ENCODE measurements at regions not wholly inside any gene's neighbourhood (a gene's known extent, or its start where the extent isn't known, plus 50 kb on each side); places are given as distances from the start of the nearest gene placed in this dataset.

DNA sequence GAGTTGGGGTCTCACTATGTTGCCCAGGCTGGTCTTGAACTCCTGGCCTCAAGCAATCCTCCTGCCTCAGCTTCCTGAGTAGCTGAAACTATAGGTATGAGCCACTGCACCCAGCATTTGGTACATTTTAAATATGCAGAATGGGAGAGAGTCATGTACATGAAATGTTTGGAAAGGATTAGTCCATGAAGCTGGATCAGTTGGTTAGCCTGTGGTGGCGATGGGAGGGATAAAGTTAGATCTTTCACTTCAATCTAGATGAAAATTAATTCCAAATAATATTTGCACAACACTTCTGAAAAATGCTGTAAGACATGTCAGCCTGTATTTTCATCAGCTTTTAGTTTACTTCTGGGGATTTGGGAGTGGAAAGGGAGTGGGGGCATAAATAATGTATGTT, 188.9 kb downstream of the HUNK start:
- H3K27me3 ChIP-seq (ENCODE audit: control insufficient read depth in 2 of 2, insufficient read depth in 2 of 2, low read length in 2 of 2): peaks cover 2 to 12% of the 10 kb centered on the region in 2 experiments; a peak in 1 of 5 replicates
- no peaks in the 10 kb centered on the region for H3K36me3 ChIP-seq (ENCODE audit: control insufficient read depth, insufficient read depth, low read length)
- no peak overlapping the region for H3K4me2 ChIP-seq (ENCODE audit: insufficient read depth, low read length)
- no peaks in the 10 kb centered on the region for H3K9me3 ChIP-seq (replicated peaks; ENCODE audit: control insufficient read depth, insufficient read depth, low read depth, low read length)
- no peak for FAIRE-seq
- no peak overlapping the region for H3K4me3 ChIP-seq
- no peaks in the 10 kb centered on the region for H3K79me2 ChIP-seq (ENCODE audit: control insufficient read depth, insufficient read depth, low read length)
- no peak overlapping the region for H3K9ac ChIP-seq (ENCODE audit: insufficient read depth in 1 of 2, low read depth in 2 of 2, low read length in 2 of 2)
- BruUV-seq (replicated peaks): no TSS peak
- no peak overlapping the region for H3K27ac ChIP-seq (ENCODE audit: extremely low read depth, low read depth, low read length)
- H2AFZ ChIP-seq (ENCODE audit: low read depth, low read length): no peak overlapping the region
- ChIA-PET CTCF (ENCODE audit: low intra/inter-chr PET ratio) (no interaction called here), POLR2A (interaction anchor here (1.1 kb wide), 1 partner anchor 20 kb away, joined by 3 read pairs; no protein-coding TSS in a partner anchor)
- 0% methylated on average over 1 of the region's 1 CpG for WGBS (ENCODE audit: insufficient coverage, low coverage, missing lambda C conversion rate)
- H3K4me1 ChIP-seq (replicated peaks in 1 of 2; ENCODE audit: control insufficient read depth in 2 of 2, insufficient read depth in 2 of 2, low read length in 2 of 2): 0 out of 5 replicates have a peak, but pooled peaks cover 0 to 3% of the 10 kb centered on the region in 2 experiments
- in situ Hi-C loops (cut with MboI) (no loop called here), intact Hi-C loops (cut with micrococcal nuclease) (no loop called here)
- ATAC-seq: no peak
- no peaks in the 10 kb centered on the region for H3K9me1 ChIP-seq (ENCODE audit: control insufficient read depth, insufficient read depth, low read length)
- no peaks in the 10 kb centered on the region for H4K20me1 ChIP-seq (replicated peaks; ENCODE audit: control insufficient read depth, insufficient read depth, low read length)
- no peak for DNase-seq (ENCODE audit: extremely low read depth in 1 of 4, low spot score in 3 of 4)
- TF ChIP-seq ZNF584 (CRISPR knock-in tag; IDR thresholded peaks at IDR 0.05; ENCODE audit: low read depth) (no peak), STAG1 (CRISPR knock-in tag; IDR thresholded peaks at IDR 0.05; ENCODE audit: borderline replicate concordance) (no peak), SMAD4 (CRISPR knock-in tag; conservative IDR thresholded peaks at IDR 0.05) (no peak), NEUROD1 (IDR thresholded peaks at IDR 0.05; ENCODE audit: borderline replicate concordance, low read depth, low read length, partially characterized antibody) (no peak), BDP1 (IDR thresholded peaks at IDR 0.05; ENCODE audit: insufficient read depth, insufficient read length) (no peak), MIER1 (IDR thresholded peaks at IDR 0.05; ENCODE audit: low read depth) (no peak), ELF4 (CRISPR knock-in tag; IDR thresholded peaks at IDR 0.05) (no peak), XRCC4 (IDR thresholded peaks at IDR 0.05; ENCODE audit: extremely low read depth, insufficient read depth, insufficient read length) (no peak)
- TF ChIP-seq, protein P1, sequence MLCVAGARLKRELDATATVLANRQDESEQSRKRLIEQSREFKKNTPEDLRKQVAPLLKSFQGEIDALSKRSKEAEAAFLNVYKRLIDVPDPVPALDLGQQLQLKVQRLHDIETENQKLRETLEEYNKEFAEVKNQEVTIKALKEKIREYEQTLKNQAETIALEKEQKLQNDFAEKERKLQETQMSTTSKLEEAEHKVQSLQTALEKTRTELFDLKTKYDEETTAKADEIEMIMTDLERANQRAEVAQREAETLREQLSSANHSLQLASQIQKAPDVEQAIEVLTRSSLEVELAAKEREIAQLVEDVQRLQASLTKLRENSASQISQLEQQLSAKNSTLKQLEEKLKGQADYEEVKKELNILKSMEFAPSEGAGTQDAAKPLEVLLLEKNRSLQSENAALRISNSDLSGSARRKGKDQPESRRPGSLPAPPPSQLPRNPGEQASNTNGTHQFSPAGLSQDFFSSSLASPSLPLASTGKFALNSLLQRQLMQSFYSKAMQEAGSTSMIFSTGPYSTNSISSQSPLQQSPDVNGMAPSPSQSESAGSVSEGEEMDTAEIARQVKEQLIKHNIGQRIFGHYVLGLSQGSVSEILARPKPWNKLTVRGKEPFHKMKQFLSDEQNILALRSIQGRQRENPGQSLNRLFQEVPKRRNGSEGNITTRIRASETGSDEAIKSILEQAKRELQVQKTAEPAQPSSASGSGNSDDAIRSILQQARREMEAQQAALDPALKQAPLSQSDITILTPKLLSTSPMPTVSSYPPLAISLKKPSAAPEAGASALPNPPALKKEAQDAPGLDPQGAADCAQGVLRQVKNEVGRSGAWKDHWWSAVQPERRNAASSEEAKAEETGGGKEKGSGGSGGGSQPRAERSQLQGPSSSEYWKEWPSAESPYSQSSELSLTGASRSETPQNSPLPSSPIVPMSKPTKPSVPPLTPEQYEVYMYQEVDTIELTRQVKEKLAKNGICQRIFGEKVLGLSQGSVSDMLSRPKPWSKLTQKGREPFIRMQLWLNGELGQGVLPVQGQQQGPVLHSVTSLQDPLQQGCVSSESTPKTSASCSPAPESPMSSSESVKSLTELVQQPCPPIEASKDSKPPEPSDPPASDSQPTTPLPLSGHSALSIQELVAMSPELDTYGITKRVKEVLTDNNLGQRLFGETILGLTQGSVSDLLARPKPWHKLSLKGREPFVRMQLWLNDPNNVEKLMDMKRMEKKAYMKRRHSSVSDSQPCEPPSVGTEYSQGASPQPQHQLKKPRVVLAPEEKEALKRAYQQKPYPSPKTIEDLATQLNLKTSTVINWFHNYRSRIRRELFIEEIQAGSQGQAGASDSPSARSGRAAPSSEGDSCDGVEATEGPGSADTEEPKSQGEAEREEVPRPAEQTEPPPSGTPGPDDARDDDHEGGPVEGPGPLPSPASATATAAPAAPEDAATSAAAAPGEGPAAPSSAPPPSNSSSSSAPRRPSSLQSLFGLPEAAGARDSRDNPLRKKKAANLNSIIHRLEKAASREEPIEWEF (CRISPR knock-in tag; IDR thresholded peaks at IDR 0.05): no peak
- TF ChIP-seq, protein P2, sequence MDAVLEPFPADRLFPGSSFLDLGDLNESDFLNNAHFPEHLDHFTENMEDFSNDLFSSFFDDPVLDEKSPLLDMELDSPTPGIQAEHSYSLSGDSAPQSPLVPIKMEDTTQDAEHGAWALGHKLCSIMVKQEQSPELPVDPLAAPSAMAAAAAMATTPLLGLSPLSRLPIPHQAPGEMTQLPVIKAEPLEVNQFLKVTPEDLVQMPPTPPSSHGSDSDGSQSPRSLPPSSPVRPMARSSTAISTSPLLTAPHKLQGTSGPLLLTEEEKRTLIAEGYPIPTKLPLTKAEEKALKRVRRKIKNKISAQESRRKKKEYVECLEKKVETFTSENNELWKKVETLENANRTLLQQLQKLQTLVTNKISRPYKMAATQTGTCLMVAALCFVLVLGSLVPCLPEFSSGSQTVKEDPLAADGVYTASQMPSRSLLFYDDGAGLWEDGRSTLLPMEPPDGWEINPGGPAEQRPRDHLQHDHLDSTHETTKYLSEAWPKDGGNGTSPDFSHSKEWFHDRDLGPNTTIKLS (IDR thresholded peaks at IDR 0.05; ENCODE audit: borderline replicate concordance, low read depth): no peak
- TF ChIP-seq, protein P3, sequence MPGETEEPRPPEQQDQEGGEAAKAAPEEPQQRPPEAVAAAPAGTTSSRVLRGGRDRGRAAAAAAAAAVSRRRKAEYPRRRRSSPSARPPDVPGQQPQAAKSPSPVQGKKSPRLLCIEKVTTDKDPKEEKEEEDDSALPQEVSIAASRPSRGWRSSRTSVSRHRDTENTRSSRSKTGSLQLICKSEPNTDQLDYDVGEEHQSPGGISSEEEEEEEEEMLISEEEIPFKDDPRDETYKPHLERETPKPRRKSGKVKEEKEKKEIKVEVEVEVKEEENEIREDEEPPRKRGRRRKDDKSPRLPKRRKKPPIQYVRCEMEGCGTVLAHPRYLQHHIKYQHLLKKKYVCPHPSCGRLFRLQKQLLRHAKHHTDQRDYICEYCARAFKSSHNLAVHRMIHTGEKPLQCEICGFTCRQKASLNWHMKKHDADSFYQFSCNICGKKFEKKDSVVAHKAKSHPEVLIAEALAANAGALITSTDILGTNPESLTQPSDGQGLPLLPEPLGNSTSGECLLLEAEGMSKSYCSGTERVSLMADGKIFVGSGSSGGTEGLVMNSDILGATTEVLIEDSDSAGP (CRISPR knock-in tag; IDR thresholded peaks at IDR 0.05): no peak
- TF ChIP-seq, protein P4, sequence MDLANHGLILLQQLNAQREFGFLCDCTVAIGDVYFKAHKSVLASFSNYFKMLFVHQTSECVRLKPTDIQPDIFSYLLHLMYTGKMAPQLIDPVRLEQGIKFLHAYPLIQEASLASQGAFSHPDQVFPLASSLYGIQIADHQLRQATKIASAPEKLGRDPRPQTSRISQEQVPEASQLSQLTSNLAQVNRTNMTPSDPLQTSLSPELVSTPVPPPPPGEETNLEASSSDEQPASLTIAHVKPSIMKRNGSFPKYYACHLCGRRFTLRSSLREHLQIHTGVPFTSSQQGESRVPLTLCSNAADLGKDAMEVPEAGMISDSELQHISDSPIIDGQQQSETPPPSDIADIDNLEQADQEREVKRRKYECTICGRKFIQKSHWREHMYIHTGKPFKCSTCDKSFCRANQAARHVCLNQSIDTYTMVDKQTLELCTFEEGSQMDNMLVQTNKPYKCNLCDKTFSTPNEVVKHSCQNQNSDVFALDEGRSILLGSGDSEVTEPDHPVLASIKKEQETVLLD (IDR thresholded peaks at IDR 0.05): no peak
